Gastrocnemius medialis (tissue), 4 donors: ENCODE measurements at regions not wholly inside any gene's neighbourhood (a gene's known extent, or its start where the extent isn't known, plus 50 kb on each side); places are given as distances from the start of the nearest gene placed in this dataset.

ENCODE experiments used
- CTCF ChIP-seq, 5 experiments: fragments of 450-650 bp in 3 of 5; fragments of 200-600 bp in 2 of 5; sonication (generic) in 2 of 5; IDR thresholded peaks in 4 of 5; conservative IDR thresholded peaks in 1 of 5; 1 replicate in 4 of 5; 2 replicates in 1 of 5; pipeline ENCODE4 v1.5.1; 2016 to 2019; ENCODE audit warnings: antibody characterized with exemption in 5 of 5, mild to moderate bottlenecking in 3 of 5, moderate library complexity in 3 of 5
- POLR2A ChIP-seq, 2 donors: fragments of 450-650 bp; IDR thresholded peaks; one replicate each; pipeline ENCODE4 v1.6.1; 2017; ENCODE audit warnings: antibody characterized with exemption in 2 of 2, mild to moderate bottlenecking in 2 of 2, moderate library complexity in 2 of 2

GRCh38 chr2:186912979-186913378 lies 64.0 kb upstream of the ZSWIM2 start:
- TF ChIP-seq CTCF (IDR thresholded peaks at IDR 0.05 in 4 of 5, conservative IDR thresholded peaks at IDR 0.05 in 1 of 5) = no peak
- no peak for TF ChIP-seq POLR2A (IDR thresholded peaks at IDR 0.05)
